Caco-2 (cell line): ENCODE measurements at regions not wholly inside any gene's neighbourhood (a gene's known extent, or its start where the extent isn't known, plus 50 kb on each side); places are given as distances from the start of the nearest gene placed in this dataset.

ENCODE experiments used
- BruUV-seq: library from RNA; stranded (reverse); fragments of 400-500 nt; replicated peaks from 2 replicates; lab custom pipeline; 2021; lab: Mats Ljungman, UMichigan
- CTCF ChIA-PET: fragments of 300-600 bp; sonication (Branson Sonifier 250); formaldehyde crosslinking; loops from one replicate; lab custom pipeline; 2022; ENCODE audit warnings: antibody characterized with exemption; lab: Charles Lee
- POLR2A ChIA-PET: fragments of 300-600 bp; sonication (Branson Sonifier 250); formaldehyde crosslinking; loops from one replicate; lab custom pipeline; 2022; ENCODE audit warnings: antibody characterized with exemption; lab: Charles Lee
- DNase-seq, 2 experiments: peaks; one replicate each; pipeline versions ENCODE4 v3.0.0 to v3.0.0-alpha.2; 2020 to 2022
- H3K27me3 ChIP-seq: replicated peaks from 2 replicates; pipeline ENCODE4 v1.6.0; 2011; ENCODE audit warnings: low read length; ENCODE audit not compliant: control insufficient read depth, insufficient read depth
- H3K36me3 ChIP-seq: 2 replicates; pipeline ENCODE4 v1.5.1; 2011; ENCODE audit warnings: low read length; ENCODE audit not compliant: control insufficient read depth, insufficient read depth
- H3K4me1 ChIP-seq: fragments of 250-450 bp; sonication (Bioruptor Pico); 2 replicates; pipeline ENCODE4 v1.5.1; 2020; ENCODE audit warnings: mild to moderate bottlenecking
- H3K4me3 ChIP-seq: 2 replicates; pipeline ENCODE4 v1.5.1; 2011; ENCODE audit warnings: low read depth, mild to moderate bottlenecking, control low read depth, low read length
- H3K9me3 ChIP-seq: fragments of 250-450 bp; sonication (Bioruptor Pico); 2 replicates; pipeline ENCODE4 v1.5.1; 2020; ENCODE audit warnings: mild to moderate bottlenecking, moderate library complexity
- H3K27ac Mint-ChIP-seq: one replicate; pipeline ENCODE4 v1.8.0; 2022; ENCODE audit warnings: mixed read lengths; ENCODE audit not compliant: unreplicated experiment
- H3K27me3 Mint-ChIP-seq: one replicate; pipeline ENCODE4 v1.8.0; 2022; ENCODE audit warnings: mixed read lengths; ENCODE audit not compliant: insufficient read depth, unreplicated experiment
- H3K36me3 Mint-ChIP-seq: one replicate; pipeline ENCODE4 v1.8.0; 2022; ENCODE audit warnings: mild to moderate bottlenecking, mixed read lengths; ENCODE audit not compliant: insufficient read depth, unreplicated experiment
- H3K4me1 Mint-ChIP-seq: one replicate; pipeline ENCODE4 v1.8.0; 2022; ENCODE audit warnings: low read depth, mixed read lengths; ENCODE audit not compliant: unreplicated experiment
- H3K4me3 Mint-ChIP-seq: one replicate; pipeline ENCODE4 v1.8.0; 2022; ENCODE audit warnings: mild to moderate bottlenecking, moderate library complexity, mixed read lengths; ENCODE audit not compliant: unreplicated experiment
- H3K9me3 Mint-ChIP-seq: one replicate; pipeline ENCODE4 v1.8.0; 2022; ENCODE audit warnings: mixed read lengths; ENCODE audit not compliant: unreplicated experiment
- intact Hi-C: fragments of 100-400 bp; cut with micrococcal nuclease; formaldehyde crosslinking; loops from one replicate; pipeline ENCODE4 v1.10.0; 2022; ENCODE audit not compliant: unreplicated experiment
- TF ChIP-seq, protein P1 (sequence below), 2 experiments: fragments of 200-600 bp in 1 of 2; IDR thresholded peaks; 1 replicate in 1 of 2; 2 replicates in 1 of 2; pipeline versions ENCODE4 v1.5.1 to v1.8.0; 2011 to 2022; ENCODE audit warnings: antibody characterized with exemption in 1 of 2, control low read depth in 1 of 2, inconsistent platforms in 1 of 2, low read depth in 1 of 2, low read length in 1 of 2, mild to moderate bottlenecking in 1 of 2, moderate library complexity in 1 of 2; ENCODE audit not compliant: insufficient read depth in 1 of 2, severe bottlenecking in 1 of 2, unreplicated experiment in 1 of 2

DNA sequence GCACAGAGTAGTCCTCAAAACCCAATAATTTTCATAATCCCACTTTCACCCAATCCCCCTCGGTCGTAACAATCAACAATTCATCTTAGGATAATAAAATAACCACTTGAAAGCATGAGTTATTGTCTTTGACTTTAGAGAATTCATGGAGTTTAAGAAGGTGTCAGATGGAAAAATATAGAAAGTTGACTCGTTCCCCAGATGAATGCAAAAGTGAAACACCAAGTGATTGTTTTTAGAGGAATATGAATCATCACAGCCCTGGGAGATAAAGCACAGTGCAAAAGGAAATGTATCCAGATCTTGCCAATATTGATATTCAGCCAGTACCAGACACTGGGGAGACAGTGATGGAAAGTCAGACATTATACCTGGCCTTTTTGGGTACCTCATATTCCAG, 860.5 kb downstream of the DHX35 start:
- Mint-ChIP-seq H3K9me3 (no peaks in the 10 kb centered on the region), H3K36me3 (no peaks in the 10 kb centered on the region), H3K4me1 (no peaks in the 10 kb centered on the region), H3K4me3 (no peak overlapping the region), H3K27me3 (peaks cover 3% of the 10 kb centered on the region), H3K27ac (no peak overlapping the region)
- H3K4me1 ChIP-seq, result no peaks in the 10 kb centered on the region
- H3K4me3 ChIP-seq, result no peak overlapping the region
- ChIA-PET POLR2A (no interaction called here), CTCF (no interaction called here)
- no peak for DNase-seq
- no peaks in the 10 kb centered on the region for H3K9me3 ChIP-seq
- TF ChIP-seq, protein P1, sequence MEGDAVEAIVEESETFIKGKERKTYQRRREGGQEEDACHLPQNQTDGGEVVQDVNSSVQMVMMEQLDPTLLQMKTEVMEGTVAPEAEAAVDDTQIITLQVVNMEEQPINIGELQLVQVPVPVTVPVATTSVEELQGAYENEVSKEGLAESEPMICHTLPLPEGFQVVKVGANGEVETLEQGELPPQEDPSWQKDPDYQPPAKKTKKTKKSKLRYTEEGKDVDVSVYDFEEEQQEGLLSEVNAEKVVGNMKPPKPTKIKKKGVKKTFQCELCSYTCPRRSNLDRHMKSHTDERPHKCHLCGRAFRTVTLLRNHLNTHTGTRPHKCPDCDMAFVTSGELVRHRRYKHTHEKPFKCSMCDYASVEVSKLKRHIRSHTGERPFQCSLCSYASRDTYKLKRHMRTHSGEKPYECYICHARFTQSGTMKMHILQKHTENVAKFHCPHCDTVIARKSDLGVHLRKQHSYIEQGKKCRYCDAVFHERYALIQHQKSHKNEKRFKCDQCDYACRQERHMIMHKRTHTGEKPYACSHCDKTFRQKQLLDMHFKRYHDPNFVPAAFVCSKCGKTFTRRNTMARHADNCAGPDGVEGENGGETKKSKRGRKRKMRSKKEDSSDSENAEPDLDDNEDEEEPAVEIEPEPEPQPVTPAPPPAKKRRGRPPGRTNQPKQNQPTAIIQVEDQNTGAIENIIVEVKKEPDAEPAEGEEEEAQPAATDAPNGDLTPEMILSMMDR (IDR thresholded peaks at IDR 0.05; ENCODE audit: insufficient read depth in 1 of 2, low read depth in 1 of 2, low read length in 1 of 2, severe bottlenecking in 1 of 2, unreplicated experiment in 1 of 2), result no peak
- no TSS peak for BruUV-seq
- no peaks in the 10 kb centered on the region for H3K27me3 ChIP-seq
- no peaks in the 10 kb centered on the region for H3K36me3 ChIP-seq
- intact Hi-C loops, result no loop called here

DNA sequence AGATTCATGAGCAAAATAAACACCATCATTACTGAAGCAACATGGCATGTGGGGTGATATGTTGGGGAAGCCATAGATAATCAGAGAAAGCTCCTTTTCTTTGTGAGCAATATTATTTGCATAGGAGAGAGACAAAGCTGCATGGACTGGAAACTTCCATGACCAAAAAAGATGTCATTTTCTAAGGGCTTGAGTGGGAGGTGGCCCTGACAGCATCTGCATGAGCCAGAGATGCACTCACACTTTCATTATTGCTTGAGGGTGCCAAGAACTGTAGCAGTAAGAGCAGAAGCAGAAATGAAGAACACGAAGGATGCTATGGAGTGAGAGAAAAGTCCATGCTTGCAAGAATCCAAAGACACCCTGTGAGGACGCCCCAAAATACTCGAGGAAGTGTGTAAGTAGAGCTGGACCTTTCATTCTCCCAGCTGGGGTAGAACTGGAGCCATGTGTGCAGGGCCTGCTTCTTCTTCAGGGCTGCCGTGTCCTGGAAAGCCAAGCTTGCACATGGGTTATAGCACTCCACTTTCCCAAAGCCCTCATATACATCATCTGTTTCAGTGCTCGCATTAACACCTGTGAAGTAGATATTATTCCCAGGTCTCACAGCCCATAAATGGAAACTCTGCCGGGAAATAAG, 851.2 kb downstream of the DHX35 start:
- no TSS peak for BruUV-seq
- CTCF ChIA-PET, result no interaction called here
- Histone ChIP-seq H3K4me3 (no peak overlapping the region), H3K27me3 (no peaks in the 10 kb centered on the region), H3K4me1 (no peaks in the 10 kb centered on the region), H3K9me3 (no peaks in the 10 kb centered on the region), H3K36me3 (no peaks in the 10 kb centered on the region)
- TF ChIP-seq, protein P1 (IDR thresholded peaks at IDR 0.05; ENCODE audit: insufficient read depth in 1 of 2, low read depth in 1 of 2, low read length in 1 of 2, severe bottlenecking in 1 of 2, unreplicated experiment in 1 of 2), result no peak
- Mint-ChIP-seq H3K27me3 (peaks cover 3% of the 10 kb centered on the region), H3K4me3 (no peak overlapping the region), H3K4me1 (no peaks in the 10 kb centered on the region), H3K27ac (no peak overlapping the region), H3K36me3 (no peaks in the 10 kb centered on the region), H3K9me3 (no peaks in the 10 kb centered on the region)
- no peak for DNase-seq
- POLR2A ChIA-PET, result no interaction called here
- intact Hi-C loops, result no loop called here

- Histone ChIP-seq H3K4me1 (no peaks in the 10 kb centered on the region), H3K9me3 (no peaks in the 10 kb centered on the region), H3K36me3 (no peaks in the 10 kb centered on the region), H3K4me3 (no peak overlapping the region), H3K27me3 (no peaks in the 10 kb centered on the region)
- BruUV-seq, result no TSS peak
- intact Hi-C loops, result no loop called here
- DNase-seq, result no peak
- TF ChIP-seq, protein P1 (IDR thresholded peaks at IDR 0.05; ENCODE audit: insufficient read depth in 1 of 2, low read depth in 1 of 2, low read length in 1 of 2, severe bottlenecking in 1 of 2, unreplicated experiment in 1 of 2), result no peak
- H3K27me3 Mint-ChIP-seq, result peaks cover 3% of the 10 kb centered on the region
- H3K4me1 Mint-ChIP-seq, result no peaks in the 10 kb centered on the region
- H3K36me3 Mint-ChIP-seq, result no peaks in the 10 kb centered on the region
- no peak overlapping the region for H3K27ac Mint-ChIP-seq
- POLR2A ChIA-PET, result no interaction called here
- CTCF ChIA-PET, result no interaction called here
- no peaks in the 10 kb centered on the region for H3K9me3 Mint-ChIP-seq
- no peak overlapping the region for H3K4me3 Mint-ChIP-seq
These were observed 850.0 kb downstream of the DHX35 start for GRCh38 chr20:39812116-39812515.
